T47D (cell line): ENCODE measurements at regions not wholly inside any gene's neighbourhood (a gene's known extent, or its start where the extent isn't known, plus 50 kb on each side); places are given as distances from the start of the nearest gene placed in this dataset.
"Not testable (repeated sequence)": the region's sequence is repeated elsewhere in the genome, so short reads cannot be mapped to it uniquely, and the experiment has no call there.

Source experiments
- DNase-seq, 2 experiments: peaks; one replicate each; pipeline versions ENCODE4 v3.0.0 to v3.0.0-alpha.2; 2011 to 2012; ENCODE audit warnings: low read depth in 1 of 2, low spot score in 1 of 2
- JUND ChIP-seq: IDR thresholded peaks from 2 replicates; pipeline ENCODE4 v1.6.1; 2012; ENCODE audit warnings: low read depth
- in situ Hi-C: cut with HindIII; loops from 2 replicates; pipeline ENCODE4 v1.10.0; 2016; ENCODE audit warnings: low sequenced_read_pairs, low pct_unique_long_range_greater_than_20kb

DNA sequence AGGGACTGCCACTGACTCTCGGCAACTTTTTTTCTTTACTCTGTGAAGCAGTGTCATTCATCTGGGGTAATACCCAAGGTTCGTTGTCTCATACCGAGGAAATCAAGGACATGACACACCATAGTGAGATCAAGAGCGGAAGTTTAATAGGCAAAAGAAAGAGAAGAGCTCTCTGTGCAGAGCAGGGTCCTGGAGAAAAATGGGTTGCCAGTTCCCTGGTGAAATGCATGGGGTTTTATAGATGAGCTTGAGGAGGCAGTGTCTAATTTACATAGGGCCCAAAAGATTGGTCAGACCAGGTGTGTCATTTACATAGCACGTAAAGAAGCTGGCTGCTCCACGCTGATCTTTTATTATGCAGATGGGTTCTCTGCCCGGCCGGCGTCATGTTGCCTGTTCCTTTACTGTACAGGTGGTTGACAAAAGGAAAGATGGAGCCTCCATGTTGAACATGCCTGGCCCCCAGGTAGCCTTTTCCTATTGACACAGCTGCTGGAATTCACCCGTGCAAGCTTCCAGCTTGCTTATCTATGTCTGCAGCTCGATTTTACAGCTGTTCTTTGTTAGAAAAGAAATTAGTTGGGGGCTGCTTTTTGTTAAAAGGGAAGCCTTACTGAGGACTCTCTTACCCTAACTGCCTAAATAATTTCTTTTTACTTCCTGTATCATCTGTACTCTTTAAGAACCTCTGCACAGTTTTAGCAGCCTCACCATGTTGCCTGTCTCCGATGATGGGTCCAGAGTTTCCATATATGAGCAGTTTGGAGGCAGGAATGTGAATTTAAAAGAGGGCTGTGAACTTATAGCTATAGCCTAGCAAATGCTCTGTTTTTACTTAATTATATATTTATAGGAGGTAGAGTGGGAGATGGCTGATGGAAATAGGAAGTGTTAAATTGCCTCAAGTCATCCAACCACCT lies 98.0 kb upstream of the DIAPH3 start:
- no peak for TF ChIP-seq JUND
- in situ Hi-C loops = no loop called here
- peak in 1 of 2 experiments; percentile 86 for DNase-seq

DNA sequence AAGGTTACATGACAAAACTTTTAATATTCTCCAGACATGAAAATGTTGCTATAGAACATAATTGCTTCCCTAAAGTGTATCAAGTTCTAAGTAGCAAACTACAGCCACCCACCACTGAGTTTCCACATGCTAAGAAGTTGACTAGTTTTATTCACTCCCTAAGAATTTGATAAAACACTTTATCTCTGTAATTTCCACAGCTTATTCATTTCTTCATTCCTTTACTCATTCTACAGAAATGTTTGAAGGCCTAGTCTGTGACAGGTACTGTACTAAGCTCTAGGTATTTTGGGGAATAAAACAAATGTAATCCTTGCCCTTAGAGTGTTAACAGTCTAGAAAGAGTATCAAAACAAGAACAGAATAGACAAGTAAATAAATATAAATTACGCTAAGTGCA lies 101.8 kb upstream of the DIAPH3 start:
- DNase-seq = no peak
- in situ Hi-C loops = no loop called here
- no peak for TF ChIP-seq JUND

DNA sequence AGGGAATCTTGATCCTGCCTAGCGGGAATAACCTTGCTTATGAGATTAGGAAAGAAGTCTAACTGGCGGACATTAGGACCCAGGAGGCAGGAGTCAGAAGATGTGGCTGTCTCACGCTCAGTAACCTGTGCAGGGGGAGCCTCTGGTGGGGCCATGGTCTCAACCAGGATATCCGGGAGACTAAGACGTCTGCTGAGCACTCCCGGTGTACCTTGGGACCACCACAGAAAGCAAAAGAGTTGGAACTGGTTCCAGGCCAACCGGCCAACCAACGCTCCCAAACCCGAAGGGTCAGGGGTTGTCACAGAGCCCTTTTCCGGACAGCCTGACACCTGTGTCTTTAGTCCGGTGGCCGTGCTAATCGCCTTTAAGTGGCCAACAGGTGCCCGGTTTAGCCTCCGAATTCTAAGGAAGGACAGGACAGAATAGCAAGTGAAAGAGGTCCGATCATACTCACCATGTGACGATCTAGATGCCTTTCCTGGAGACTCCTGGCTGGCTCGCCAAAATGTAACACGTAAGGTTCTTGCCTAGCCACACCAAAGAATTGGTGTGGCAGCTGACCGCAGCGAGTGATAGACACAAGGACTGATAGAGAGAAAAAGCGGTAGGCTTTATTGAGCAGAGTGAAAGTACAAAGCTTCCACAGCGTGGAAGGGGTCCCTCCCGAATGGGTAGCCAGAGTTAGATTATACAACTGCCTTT lies 103.9 kb upstream of the DIAPH3 start:
- DNase-seq = peak; percentile 5 to 46
- no peak for TF ChIP-seq JUND
- in situ Hi-C loops = no loop called here

DNA sequence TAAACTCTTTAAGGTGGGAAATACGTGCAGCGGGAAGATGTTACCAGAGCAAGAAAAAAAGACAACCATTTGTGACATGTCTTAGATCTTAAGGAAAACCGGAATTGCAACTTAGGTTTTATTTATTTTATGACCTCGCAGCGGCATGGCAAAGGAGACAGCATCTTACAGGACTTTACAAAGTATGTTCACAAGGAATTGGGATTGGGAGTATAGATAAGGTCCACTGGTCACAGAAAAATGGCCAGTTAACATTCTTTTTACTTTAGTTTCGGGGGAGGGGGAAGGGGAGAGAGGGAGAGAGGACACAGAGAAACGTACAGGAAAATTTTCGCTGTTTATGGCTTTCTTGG lies 104.5 kb upstream of the DIAPH3 start:
- peak in 1 of 2 experiments; percentile 55 for DNase-seq
- in situ Hi-C loops = no loop called here
- TF ChIP-seq JUND = no peak

DNA sequence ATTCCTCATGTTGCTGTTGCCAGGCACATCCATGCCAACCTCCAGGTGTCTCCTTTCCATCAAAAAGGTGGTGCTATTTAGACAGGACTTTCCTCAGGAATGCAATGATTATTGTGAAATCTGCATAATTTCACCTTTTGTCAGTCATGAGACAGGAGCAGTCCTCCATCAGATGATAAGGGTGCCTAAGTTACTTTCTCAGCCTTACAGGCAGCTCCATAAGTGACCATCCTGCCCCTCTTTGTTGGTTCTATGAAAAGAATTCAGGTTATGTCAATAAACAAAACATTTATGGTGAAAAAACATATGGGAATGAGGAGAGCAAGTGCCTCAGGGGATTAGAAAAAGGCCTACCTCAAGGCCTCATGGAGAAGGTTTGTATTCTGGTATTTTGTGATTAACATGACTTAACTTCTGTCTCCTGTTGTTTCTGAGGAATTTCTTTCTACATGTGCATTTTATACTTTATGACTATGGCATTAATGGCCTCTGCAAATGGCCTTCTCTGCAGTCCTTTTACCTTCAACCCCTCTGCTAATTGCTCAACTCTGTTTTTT lies 110.3 kb upstream of the DIAPH3 start:
- TF ChIP-seq JUND = no peak

DNA sequence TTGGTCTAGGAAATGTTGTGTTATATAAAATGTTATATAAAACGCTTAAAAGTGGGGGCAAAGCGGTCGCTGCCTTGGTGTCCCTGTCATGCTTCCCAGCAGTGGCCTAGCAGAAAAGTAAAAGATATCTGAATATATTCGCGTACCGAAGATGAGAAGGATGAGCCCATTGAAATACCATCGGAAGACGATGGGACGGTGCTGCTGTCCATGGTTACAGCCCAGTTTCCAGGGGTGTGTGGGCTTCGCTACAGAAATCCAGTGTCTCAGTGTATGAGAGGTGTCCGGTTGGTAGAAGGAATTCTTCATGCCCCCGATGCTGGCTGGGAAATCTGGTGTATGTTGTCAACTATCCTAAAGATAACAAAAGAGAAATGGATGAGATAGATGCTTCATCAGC lies 110.9 kb upstream of the DIAPH3 start:
- no peak for TF ChIP-seq JUND
- in situ Hi-C loops = no loop called here

More for the DNA sequence above, 110.3 kb upstream of the DIAPH3 start:
- peak in 1 of 2 experiments; percentile 57 for DNase-seq
- in situ Hi-C loops = no loop called here

DNA sequence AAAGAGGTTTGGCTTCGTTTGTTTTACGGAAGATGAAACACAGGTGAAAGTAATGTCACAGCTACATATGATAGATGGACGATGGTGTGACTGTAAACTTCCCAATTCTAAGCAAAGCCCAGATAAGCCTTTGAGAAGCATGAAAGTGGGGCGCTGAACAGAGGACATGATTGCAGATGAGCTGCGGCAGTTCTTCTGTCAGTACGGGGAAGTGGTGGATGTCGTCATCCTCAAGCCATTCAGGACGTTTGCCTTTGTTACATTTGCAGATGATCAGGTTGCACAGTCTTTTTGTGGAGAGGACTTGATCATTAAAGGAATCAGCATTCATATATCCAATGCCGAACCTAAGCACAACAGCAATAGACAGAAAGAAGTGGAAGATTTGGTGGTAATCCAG lies 111.5 kb upstream of the DIAPH3 start:
- DNase-seq = no peak
- in situ Hi-C loops = no loop called here
- no peak for TF ChIP-seq JUND

More for the DNA sequence above, 110.9 kb upstream of the DIAPH3 start:
- no peak for DNase-seq

DNA sequence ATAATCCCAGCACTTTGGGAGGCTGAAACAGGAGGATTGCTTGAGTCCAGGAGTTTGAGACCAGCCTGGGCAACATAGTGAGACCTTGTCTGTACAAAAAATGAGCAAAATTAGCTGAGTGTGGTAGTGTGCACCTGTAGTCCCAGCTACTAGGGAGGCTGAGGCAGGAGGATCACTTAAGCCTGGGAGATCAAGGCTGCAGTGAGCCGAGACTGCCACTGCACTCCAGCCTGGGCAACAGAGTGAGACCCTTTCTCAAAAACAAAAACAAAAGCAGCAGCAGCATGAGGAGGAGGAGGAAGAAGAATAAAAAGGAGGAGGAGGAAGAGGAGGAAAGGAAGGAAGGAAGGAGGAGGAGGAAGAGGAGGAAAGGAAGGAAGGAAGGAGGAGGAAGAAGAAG lies 116.5 kb upstream of the TDRD3 start:
- in situ Hi-C loops, DNase-seq: not testable (repeated sequence)

DNA sequence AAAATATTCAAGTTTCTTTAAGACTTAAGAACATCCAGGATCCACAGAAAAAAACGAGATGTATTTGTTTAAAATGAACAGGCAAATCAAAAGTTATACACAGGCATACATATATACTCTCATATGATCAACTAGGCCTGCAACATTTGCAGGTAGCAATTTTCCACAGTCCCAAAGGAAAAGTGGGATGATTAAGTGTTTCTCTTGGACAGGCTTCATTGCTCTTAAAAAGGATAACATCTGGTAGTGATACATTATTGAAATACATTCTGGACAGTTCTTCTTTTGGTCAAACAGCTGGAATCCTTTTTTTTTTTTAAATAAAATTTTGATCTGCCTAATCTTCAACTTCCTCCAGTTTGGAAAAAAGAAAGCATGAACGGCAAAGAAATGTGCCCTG lies 114.8 kb upstream of the TDRD3 start:
- TF ChIP-seq JUND = no peak
- DNase-seq = no peak
- in situ Hi-C loops = no loop called here

DNA sequence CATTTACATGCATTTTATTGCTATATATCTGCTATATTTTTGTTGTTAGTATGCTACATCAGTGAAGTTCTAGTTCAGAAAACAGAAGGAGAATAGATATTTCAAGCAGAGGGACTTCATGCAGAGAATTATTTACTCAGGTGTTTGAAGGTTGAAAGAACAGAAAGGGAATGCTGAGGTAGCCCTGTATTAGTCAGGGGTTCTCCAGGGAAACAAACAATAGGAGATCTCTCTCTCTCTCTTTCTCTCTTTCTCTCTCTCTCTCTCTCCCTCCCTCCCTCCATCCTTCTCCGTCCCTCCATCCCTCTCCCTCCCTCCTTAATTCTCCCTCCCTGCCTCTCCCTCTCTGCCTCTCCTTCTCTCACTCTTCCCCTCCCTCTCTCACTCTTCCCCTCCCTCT lies 114.3 kb upstream of the TDRD3 start:
- in situ Hi-C loops = no loop called here
- DNase-seq = no peak
- no peak for TF ChIP-seq JUND

DNA sequence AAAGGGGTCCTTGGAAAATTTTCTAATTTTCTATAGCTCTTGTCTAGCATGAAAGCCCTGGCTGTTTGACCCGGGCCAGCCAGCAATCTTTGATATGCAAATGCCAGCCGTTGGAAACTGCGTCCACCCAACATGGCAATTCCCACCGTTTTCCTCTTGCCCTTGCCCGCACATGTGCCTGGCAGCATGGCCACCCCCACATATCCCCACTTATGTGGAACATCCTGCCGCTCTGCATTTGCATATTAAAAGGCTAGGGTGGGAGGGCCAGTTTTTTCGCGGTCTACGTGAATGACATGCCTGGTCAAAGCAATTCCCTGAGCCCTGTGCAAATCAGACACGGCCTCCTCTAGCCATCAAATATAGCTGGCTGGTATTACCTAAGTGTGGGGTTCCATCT lies 110.3 kb upstream of the TDRD3 start:
- in situ Hi-C loops = no loop called here
- DNase-seq = no peak
- TF ChIP-seq JUND = no peak

DNA sequence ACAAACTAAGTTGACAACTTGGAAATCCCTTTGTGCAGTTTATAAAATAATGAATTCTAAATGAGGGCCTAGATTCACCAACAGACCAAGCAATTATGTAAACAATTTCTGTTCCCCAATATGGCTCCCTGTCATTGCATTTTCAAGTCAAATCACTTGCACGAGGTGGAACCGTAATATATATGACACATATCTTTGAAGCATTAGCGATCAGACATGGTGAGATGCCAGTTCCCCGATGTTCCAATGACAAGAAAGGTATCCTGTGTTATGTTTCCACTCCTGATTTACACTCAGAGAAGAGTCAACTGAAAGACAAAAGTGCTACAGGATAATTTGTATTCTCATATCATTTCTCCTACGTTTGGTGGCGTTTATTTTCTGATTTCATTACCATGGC lies 108.5 kb upstream of the TDRD3 start:
- no peak for TF ChIP-seq JUND
- in situ Hi-C loops = no loop called here
- no peak for DNase-seq

DNA sequence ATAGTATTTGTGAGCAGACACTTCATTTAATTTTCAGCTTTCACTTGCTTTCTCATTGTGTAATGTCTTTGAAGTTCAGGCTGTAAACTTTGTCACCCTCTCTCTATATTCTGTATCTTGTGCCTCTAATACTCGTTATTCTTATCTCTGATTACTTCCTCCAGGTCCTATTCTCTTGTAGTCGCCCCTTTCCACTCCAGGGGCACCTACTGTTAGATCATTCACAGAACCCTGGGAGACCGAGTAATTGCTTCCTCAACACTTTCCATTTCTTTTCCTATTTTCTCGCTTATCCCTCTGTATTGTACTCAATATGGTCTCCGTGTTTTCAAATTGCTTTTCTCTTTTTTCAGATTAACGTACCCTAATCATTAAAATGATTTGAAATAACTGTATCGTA lies 93.9 kb upstream of the TDRD3 start:
- no peak for DNase-seq
- no peak for TF ChIP-seq JUND
- in situ Hi-C loops = no loop called here
